ENCODE measurements at regions not wholly inside any gene's neighbourhood (a gene's known extent, or its start where the extent isn't known, plus 50 kb on each side); places are given as distances from the start of the nearest gene placed in this dataset.

DNA sequence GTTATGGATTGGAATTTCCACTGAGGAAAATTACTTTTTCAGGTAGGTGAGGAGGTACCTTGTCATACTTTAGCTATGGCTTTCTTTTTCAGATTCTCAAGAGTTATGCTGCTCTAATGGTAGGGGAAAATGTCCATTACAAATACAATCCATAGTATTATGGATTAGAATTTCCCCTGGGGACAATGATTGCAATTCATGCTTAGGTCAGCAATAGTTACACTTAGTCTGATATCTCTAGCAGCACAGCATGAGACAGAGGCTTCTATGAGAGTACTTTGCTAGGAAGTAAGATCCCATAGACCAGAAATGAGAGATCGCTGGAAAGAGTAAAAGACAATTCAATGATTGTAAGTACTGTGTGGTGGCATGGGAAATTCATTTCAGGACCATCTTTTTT, 949.5 kb upstream of the CDH8 start:
- no peaks in the 10 kb centered on the region for H3K36me3 ChIP-seq (ENCODE audit: control insufficient read depth in 2 of 2, insufficient read depth in 2 of 2, low read length in 1 of 2)
- DNase-seq (ENCODE audit: low read depth, low spot score) (no peak), ATAC-seq (no peak), FAIRE-seq (no peak)
- no peaks in the 10 kb centered on the region for H3K9me3 ChIP-seq (replicated peaks; ENCODE audit: control insufficient read depth, insufficient read depth, low read length)
- H3K4me3 ChIP-seq: no peak overlapping the region
- WGBS (ENCODE audit: insufficient coverage, insufficient replicate concordance, low lambda C conversion rate, missing lambda C conversion rate): 0% methylated on average over 1 of the region's 1 CpG
- H2AFZ ChIP-seq (ENCODE audit: control insufficient read depth, low read depth, low read length): no peak overlapping the region
- ChIA-PET RAD21 (ENCODE audit: unreplicated experiment) (no interaction called here), SMC1A (ENCODE audit: uncharacterized antibody, unreplicated experiment) (no interaction called here), CTCF (no interaction called here), POLR2A (no interaction called here)
- no peaks in the 10 kb centered on the region for H3K79me2 ChIP-seq (ENCODE audit: control insufficient read depth, insufficient read depth, low read length)
- no peaks in the 10 kb centered on the region for H3K27me3 ChIP-seq (replicated peaks in 1 of 2; ENCODE audit: control insufficient read depth in 2 of 2, insufficient read depth in 2 of 2, low read length in 1 of 2)
- in situ Hi-C loops (cut with MboI): no loop called here
- no peak overlapping the region for H3K9ac ChIP-seq (ENCODE audit: control insufficient read depth, insufficient read depth, low read length)
- H3K4me1 ChIP-seq (ENCODE audit: control insufficient read depth, insufficient read depth, low read length): no peaks in the 10 kb centered on the region
- H3K4me2 ChIP-seq (ENCODE audit: control insufficient read depth, insufficient read depth): no peak overlapping the region
- H4K20me1 ChIP-seq (ENCODE audit: control insufficient read depth, insufficient read depth): no peaks in the 10 kb centered on the region
- no peak overlapping the region for H3K27ac ChIP-seq (ENCODE audit: control insufficient read depth, insufficient read depth)
- BruUV-seq (replicated peaks): no TSS peak
- TF ChIP-seq, protein P1, sequence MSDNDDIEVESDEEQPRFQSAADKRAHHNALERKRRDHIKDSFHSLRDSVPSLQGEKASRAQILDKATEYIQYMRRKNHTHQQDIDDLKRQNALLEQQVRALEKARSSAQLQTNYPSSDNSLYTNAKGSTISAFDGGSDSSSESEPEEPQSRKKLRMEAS (IDR thresholded peaks at IDR 0.05; ENCODE audit: low read depth, low read length): no peak
- no peak for TF ChIP-seq RAD21 (IDR thresholded peaks at IDR 0.05; ENCODE audit: insufficient read depth, low read depth, low read length)
- TF ChIP-seq CHD4 (IDR thresholded peaks at IDR 0.05): no peak
- TF ChIP-seq, protein P2, sequence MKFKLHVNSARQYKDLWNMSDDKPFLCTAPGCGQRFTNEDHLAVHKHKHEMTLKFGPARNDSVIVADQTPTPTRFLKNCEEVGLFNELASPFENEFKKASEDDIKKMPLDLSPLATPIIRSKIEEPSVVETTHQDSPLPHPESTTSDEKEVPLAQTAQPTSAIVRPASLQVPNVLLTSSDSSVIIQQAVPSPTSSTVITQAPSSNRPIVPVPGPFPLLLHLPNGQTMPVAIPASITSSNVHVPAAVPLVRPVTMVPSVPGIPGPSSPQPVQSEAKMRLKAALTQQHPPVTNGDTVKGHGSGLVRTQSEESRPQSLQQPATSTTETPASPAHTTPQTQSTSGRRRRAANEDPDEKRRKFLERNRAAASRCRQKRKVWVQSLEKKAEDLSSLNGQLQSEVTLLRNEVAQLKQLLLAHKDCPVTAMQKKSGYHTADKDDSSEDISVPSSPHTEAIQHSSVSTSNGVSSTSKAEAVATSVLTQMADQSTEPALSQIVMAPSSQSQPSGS (IDR thresholded peaks at IDR 0.05; ENCODE audit: low read length): no peak
- TF ChIP-seq, protein P3, sequence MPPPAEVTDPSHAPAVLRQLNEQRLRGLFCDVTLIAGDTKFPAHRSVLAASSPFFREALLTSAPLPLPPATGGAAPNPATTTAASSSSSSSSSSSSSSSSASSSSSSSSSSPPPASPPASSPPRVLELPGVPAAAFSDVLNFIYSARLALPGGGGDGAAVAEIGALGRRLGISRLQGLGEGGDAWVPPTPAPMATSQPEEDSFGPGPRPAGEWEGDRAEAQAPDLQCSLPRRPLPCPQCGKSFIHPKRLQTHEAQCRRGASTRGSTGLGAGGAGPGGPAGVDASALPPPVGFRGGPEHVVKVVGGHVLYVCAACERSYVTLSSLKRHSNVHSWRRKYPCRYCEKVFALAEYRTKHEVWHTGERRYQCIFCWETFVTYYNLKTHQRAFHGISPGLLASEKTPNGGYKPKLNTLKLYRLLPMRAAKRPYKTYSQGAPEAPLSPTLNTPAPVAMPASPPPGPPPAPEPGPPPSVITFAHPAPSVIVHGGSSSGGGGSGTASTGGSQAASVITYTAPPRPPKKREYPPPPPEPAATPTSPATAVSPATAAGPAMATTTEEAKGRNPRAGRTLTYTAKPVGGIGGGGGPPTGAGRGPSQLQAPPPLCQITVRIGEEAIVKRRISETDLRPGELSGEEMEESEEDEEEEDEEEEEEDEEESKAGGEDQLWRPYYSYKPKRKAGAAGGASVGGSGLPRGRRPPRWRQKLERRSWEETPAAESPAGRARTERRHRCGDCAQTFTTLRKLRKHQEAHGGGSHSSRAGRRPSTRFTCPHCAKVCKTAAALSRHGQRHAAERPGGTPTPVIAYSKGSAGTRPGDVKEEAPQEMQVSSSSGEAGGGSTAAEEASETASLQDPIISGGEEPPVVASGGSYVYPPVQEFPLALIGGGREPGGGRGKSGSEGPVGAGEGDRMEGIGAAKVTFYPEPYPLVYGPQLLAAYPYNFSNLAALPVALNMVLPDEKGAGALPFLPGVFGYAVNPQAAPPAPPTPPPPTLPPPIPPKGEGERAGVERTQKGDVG (CRISPR knock-in tag; IDR thresholded peaks at IDR 0.05): no peak
- TF ChIP-seq, protein P4, sequence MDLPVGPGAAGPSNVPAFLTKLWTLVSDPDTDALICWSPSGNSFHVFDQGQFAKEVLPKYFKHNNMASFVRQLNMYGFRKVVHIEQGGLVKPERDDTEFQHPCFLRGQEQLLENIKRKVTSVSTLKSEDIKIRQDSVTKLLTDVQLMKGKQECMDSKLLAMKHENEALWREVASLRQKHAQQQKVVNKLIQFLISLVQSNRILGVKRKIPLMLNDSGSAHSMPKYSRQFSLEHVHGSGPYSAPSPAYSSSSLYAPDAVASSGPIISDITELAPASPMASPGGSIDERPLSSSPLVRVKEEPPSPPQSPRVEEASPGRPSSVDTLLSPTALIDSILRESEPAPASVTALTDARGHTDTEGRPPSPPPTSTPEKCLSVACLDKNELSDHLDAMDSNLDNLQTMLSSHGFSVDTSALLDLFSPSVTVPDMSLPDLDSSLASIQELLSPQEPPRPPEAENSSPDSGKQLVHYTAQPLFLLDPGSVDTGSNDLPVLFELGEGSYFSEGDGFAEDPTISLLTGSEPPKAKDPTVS (IDR thresholded peaks at IDR 0.05; ENCODE audit: low read depth, low read length): no peak
- no peak for TF ChIP-seq SMAD5 (IDR thresholded peaks at IDR 0.05; ENCODE audit: low read depth)
- TF ChIP-seq SREBF1 (IDR thresholded peaks at IDR 0.05; ENCODE audit: low read length): no peak
- TF ChIP-seq ZNF24 (IDR thresholded peaks at IDR 0.05): no peak
- no peak for TF ChIP-seq POLR2AphosphoS2 (IDR thresholded peaks at IDR 0.05; ENCODE audit: low read depth, low read length)
- no peak for TF ChIP-seq BMI1 (IDR thresholded peaks at IDR 0.05; ENCODE audit: borderline replicate concordance)
- TF ChIP-seq, protein P5, sequence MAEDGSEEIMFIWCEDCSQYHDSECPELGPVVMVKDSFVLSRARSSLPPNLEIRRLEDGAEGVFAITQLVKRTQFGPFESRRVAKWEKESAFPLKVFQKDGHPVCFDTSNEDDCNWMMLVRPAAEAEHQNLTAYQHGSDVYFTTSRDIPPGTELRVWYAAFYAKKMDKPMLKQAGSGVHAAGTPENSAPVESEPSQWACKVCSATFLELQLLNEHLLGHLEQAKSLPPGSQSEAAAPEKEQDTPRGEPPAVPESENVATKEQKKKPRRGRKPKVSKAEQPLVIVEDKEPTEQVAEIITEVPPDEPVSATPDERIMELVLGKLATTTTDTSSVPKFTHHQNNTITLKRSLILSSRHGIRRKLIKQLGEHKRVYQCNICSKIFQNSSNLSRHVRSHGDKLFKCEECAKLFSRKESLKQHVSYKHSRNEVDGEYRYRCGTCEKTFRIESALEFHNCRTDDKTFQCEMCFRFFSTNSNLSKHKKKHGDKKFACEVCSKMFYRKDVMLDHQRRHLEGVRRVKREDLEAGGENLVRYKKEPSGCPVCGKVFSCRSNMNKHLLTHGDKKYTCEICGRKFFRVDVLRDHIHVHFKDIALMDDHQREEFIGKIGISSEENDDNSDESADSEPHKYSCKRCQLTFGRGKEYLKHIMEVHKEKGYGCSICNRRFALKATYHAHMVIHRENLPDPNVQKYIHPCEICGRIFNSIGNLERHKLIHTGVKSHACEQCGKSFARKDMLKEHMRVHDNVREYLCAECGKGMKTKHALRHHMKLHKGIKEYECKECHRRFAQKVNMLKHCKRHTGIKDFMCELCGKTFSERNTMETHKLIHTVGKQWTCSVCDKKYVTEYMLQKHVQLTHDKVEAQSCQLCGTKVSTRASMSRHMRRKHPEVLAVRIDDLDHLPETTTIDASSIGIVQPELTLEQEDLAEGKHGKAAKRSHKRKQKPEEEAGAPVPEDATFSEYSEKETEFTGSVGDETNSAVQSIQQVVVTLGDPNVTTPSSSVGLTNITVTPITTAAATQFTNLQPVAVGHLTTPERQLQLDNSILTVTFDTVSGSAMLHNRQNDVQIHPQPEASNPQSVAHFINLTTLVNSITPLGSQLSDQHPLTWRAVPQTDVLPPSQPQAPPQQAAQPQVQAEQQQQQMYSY (CRISPR knock-in tag; IDR thresholded peaks at IDR 0.05): no peak
- TF ChIP-seq, protein P6, sequence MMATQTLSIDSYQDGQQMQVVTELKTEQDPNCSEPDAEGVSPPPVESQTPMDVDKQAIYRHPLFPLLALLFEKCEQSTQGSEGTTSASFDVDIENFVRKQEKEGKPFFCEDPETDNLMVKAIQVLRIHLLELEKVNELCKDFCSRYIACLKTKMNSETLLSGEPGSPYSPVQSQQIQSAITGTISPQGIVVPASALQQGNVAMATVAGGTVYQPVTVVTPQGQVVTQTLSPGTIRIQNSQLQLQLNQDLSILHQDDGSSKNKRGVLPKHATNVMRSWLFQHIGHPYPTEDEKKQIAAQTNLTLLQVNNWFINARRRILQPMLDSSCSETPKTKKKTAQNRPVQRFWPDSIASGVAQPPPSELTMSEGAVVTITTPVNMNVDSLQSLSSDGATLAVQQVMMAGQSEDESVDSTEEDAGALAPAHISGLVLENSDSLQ (IDR thresholded peaks at IDR 0.05): no peak
- intact Hi-C loops (cut with micrococcal nuclease; ENCODE audit: unreplicated experiment): no loop called here
